ENCODE measurements at regions not wholly inside any gene's neighbourhood (a gene's known extent, or its start where the extent isn't known, plus 50 kb on each side); places are given as distances from the start of the nearest gene placed in this dataset.

GRCh38 chr13:21879263-21879914 lies 208.5 kb downstream of the FGF9 start:
- DNase-seq (ENCODE audit: low spot score) = no peak
- H3K4me1 Mint-ChIP-seq (ENCODE audit: low read depth) = peaks cover 10% of the 10 kb centered on the region
- no peak overlapping the region for H3K4me3 Mint-ChIP-seq (ENCODE audit: unreplicated experiment)
- H3K36me3 Mint-ChIP-seq (ENCODE audit: low read depth) = no peaks in the 10 kb centered on the region
- TF ChIP-seq, protein P1, sequence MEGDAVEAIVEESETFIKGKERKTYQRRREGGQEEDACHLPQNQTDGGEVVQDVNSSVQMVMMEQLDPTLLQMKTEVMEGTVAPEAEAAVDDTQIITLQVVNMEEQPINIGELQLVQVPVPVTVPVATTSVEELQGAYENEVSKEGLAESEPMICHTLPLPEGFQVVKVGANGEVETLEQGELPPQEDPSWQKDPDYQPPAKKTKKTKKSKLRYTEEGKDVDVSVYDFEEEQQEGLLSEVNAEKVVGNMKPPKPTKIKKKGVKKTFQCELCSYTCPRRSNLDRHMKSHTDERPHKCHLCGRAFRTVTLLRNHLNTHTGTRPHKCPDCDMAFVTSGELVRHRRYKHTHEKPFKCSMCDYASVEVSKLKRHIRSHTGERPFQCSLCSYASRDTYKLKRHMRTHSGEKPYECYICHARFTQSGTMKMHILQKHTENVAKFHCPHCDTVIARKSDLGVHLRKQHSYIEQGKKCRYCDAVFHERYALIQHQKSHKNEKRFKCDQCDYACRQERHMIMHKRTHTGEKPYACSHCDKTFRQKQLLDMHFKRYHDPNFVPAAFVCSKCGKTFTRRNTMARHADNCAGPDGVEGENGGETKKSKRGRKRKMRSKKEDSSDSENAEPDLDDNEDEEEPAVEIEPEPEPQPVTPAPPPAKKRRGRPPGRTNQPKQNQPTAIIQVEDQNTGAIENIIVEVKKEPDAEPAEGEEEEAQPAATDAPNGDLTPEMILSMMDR (IDR thresholded peaks at IDR 0.05) = no peak
- H3K27me3 Mint-ChIP-seq (ENCODE audit: low read depth) = no peaks in the 10 kb centered on the region
- no peak overlapping the region for H3K27ac Mint-ChIP-seq (ENCODE audit: unreplicated experiment)
- H3K9me3 Mint-ChIP-seq (ENCODE audit: low read depth) = peaks cover 3% of the 10 kb centered on the region

- peaks cover 3% of the 10 kb centered on the region for H3K9me3 Mint-ChIP-seq (ENCODE audit: low read depth)
These were observed 211.9 kb downstream of the FGF9 start for GRCh38 chr13:21882766-21883165.

DNA sequence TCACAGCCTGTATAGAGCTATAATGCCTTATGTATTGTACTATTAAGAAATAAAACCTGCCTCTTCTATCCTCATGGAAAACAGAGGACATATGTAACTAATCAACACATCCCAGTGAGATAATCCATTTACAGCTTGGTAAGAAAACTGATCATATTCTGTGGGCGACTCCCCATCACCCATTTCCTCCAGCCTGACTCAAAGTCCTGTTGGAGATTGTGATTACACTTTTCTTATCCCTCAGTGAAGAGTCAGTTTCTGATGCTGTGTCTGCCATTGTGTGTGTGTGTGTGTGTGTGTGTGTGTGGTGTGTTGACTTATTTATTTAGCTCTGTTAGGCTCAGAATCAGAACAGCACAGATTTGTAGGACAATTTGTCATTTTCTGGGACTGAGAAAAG lies 212.8 kb downstream of the FGF9 start:
- TF ChIP-seq, protein P1 (IDR thresholded peaks at IDR 0.05) = no peak
- Mint-ChIP-seq H3K27me3 (ENCODE audit: low read depth) (peaks cover 1% of the 10 kb centered on the region), H3K27ac (ENCODE audit: unreplicated experiment) (no peak overlapping the region), H3K4me3 (ENCODE audit: unreplicated experiment) (no peak overlapping the region), H3K36me3 (ENCODE audit: low read depth) (no peaks in the 10 kb centered on the region), H3K4me1 (ENCODE audit: low read depth) (peaks cover 4% of the 10 kb centered on the region), H3K9me3 (ENCODE audit: low read depth) (peaks cover 3% of the 10 kb centered on the region)
- DNase-seq (ENCODE audit: low spot score) = no peak

More at GRCh38 chr13:21882766-21883165, 211.9 kb downstream of the FGF9 start:
- no peaks in the 10 kb centered on the region for H3K36me3 Mint-ChIP-seq (ENCODE audit: low read depth)
- no peak overlapping the region for H3K4me3 Mint-ChIP-seq (ENCODE audit: unreplicated experiment)
- no peak for DNase-seq (ENCODE audit: low spot score)
- H3K27ac Mint-ChIP-seq (ENCODE audit: unreplicated experiment) = no peak overlapping the region
- peaks cover 4% of the 10 kb centered on the region for H3K4me1 Mint-ChIP-seq (ENCODE audit: low read depth)
- H3K27me3 Mint-ChIP-seq (ENCODE audit: low read depth) = peaks cover 1% of the 10 kb centered on the region
- TF ChIP-seq, protein P1 (IDR thresholded peaks at IDR 0.05) = no peak

DNA sequence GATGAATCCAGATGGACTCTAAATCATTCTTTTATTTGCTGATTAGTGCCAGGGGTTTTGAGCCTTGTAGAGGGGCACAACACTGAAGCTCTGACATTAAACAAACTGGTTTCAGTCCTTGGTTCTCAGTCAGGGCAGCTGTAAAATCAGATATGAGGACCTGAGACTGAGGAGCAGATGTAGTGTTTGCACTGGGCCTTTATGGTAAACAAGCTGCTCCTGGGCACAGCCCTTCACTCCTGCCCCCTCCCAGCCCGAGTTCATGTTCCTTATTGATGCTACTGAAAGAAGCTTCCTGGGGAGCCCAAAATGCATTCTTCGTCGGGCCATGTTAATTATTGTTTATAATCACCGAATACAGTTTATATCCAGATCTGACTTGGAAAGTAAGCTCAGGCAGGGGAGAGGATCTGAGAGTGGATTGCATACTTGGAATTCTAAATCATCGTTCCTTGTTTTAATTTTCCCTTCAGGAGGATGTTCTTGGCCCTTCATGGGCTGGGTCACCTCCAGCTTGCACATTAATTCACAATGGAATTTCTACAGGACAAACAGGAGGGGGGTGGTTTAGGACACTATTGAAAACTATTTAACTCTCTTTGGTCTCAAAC lies 213.5 kb downstream of the FGF9 start:
- no peak for DNase-seq (ENCODE audit: low spot score)
- TF ChIP-seq, protein P1 (IDR thresholded peaks at IDR 0.05) = no peak
- no peak overlapping the region for H3K27ac Mint-ChIP-seq (ENCODE audit: unreplicated experiment)
- H3K9me3 Mint-ChIP-seq (ENCODE audit: low read depth) = peaks cover 3% of the 10 kb centered on the region
- no peak overlapping the region for H3K4me3 Mint-ChIP-seq (ENCODE audit: unreplicated experiment)
- H3K36me3 Mint-ChIP-seq (ENCODE audit: low read depth) = no peaks in the 10 kb centered on the region
- H3K4me1 Mint-ChIP-seq (ENCODE audit: low read depth) = peaks cover 4% of the 10 kb centered on the region
- H3K27me3 Mint-ChIP-seq (ENCODE audit: low read depth) = peaks cover 1% of the 10 kb centered on the region

GRCh38 chr13:21884965-21885567 lies 214.2 kb downstream of the FGF9 start:
- peaks cover 3% of the 10 kb centered on the region for H3K9me3 Mint-ChIP-seq (ENCODE audit: low read depth)
- H3K4me1 Mint-ChIP-seq (ENCODE audit: low read depth) = peaks cover 4% of the 10 kb centered on the region
- H3K36me3 Mint-ChIP-seq (ENCODE audit: low read depth) = no peaks in the 10 kb centered on the region
- TF ChIP-seq, protein P1 (IDR thresholded peaks at IDR 0.05) = no peak
- H3K27ac Mint-ChIP-seq (ENCODE audit: unreplicated experiment) = no peak overlapping the region
- no peak overlapping the region for H3K4me3 Mint-ChIP-seq (ENCODE audit: unreplicated experiment)
- DNase-seq (ENCODE audit: low spot score) = no peak
- H3K27me3 Mint-ChIP-seq (ENCODE audit: low read depth) = peaks cover 1% of the 10 kb centered on the region
